Panc1 (cell line): ENCODE measurements at regions not wholly inside any gene's neighbourhood (a gene's known extent, or its start where the extent isn't known, plus 50 kb on each side); places are given as distances from the start of the nearest gene placed in this dataset.
"Not testable (repeated sequence)": the region's sequence is repeated elsewhere in the genome, so short reads cannot be mapped to it uniquely, and the experiment has no call there.

Source experiments
- ATAC-seq: fragments of 200-7000 bp; cut with Tn5 transposase; 2 replicates; pipeline ENCODE4 v1.9.1; 2020; ENCODE audit warnings: mild to moderate bottlenecking, moderate library complexity
- BruUV-seq: library from RNA; stranded (reverse); fragments of 400-500 nt; replicated peaks from 2 replicates; lab custom pipeline; 2021; lab: Mats Ljungman, UMichigan
- CTCF ChIA-PET: fragments of 300-600 bp; sonication (Branson Sonifier 250); formaldehyde crosslinking; loops from one replicate; lab custom pipeline; 2022; ENCODE audit warnings: antibody characterized with exemption; lab: Charles Lee
- POLR2A ChIA-PET: fragments of 300-600 bp; sonication (Branson Sonifier 250); formaldehyde crosslinking; loops from one replicate; lab custom pipeline; 2022; ENCODE audit warnings: antibody characterized with exemption; lab: Charles Lee
- DNase-seq: peaks from one replicate; pipeline ENCODE4 v3.0.0-alpha.2; 2010; ENCODE audit warnings: low read depth, low spot score
- H3K27ac ChIP-seq: 2 replicates; pipeline ENCODE4 v1.5.1; 2011; ENCODE audit warnings: mild to moderate bottlenecking, low read length, inconsistent platforms
- H3K27me3 ChIP-seq: fragments of 200-500 bp; sonication (Bioruptor generic); 2 replicates; pipeline ENCODE4 v1.6.0; 2014; ENCODE audit warnings: low read length, inconsistent platforms; ENCODE audit not compliant: control insufficient read depth, insufficient read depth
- H3K36me3 ChIP-seq: fragments of 200-500 bp; sonication (Bioruptor generic); 2 replicates; pipeline ENCODE4 v1.5.1; 2014; ENCODE audit warnings: inconsistent platforms, mild to moderate bottlenecking, low read length, moderate library complexity; ENCODE audit not compliant: control insufficient read depth, insufficient read depth
- H3K4me1 ChIP-seq: 2 replicates; pipeline ENCODE4 v1.5.1; 2011; ENCODE audit warnings: inconsistent platforms, mild to moderate bottlenecking, low read length, moderate library complexity; ENCODE audit not compliant: control insufficient read depth, insufficient read depth
- H3K4me3 ChIP-seq, 2 experiments: 2 replicates each; pipeline ENCODE4 v1.5.1; 2011 to 2012; ENCODE audit warnings: low read depth in 2 of 2, low read length in 2 of 2, mild to moderate bottlenecking in 2 of 2, inconsistent platforms in 1 of 2, moderate library complexity in 1 of 2
- H3K9me3 ChIP-seq: fragments of 200-500 bp; sonication (Bioruptor generic); 2 replicates; pipeline ENCODE4 v1.5.1; 2014; ENCODE audit warnings: low read depth, mild to moderate bottlenecking, inconsistent platforms, low read length, moderate library complexity; ENCODE audit not compliant: control insufficient read depth, insufficient read depth
- POLR2AphosphoS5 ChIP-seq: IDR thresholded peaks from 2 replicates; pipeline ENCODE4 v1.6.1; 2012; ENCODE audit warnings: mild to moderate bottlenecking, low read depth, low read length, moderate library complexity
- SIN3A ChIP-seq: IDR thresholded peaks from 2 replicates; pipeline ENCODE4 v1.6.1; 2012; ENCODE audit warnings: low read depth, mild to moderate bottlenecking, low read length, moderate library complexity, borderline replicate concordance; ENCODE audit not compliant: insufficient read depth
- TCF7L2 ChIP-seq: IDR thresholded peaks from 2 replicates; pipeline ENCODE4 v1.6.1; 2011; ENCODE audit warnings: mild to moderate bottlenecking, low read depth, low read length, inconsistent platforms
- in situ Hi-C: cut with HindIII; loops from 2 replicates; pipeline ENCODE4 v1.10.0; 2016; ENCODE audit warnings: low sequenced_read_pairs, low pct_unique_long_range_greater_than_20kb
- intact Hi-C: fragments of 100-400 bp; cut with micrococcal nuclease; formaldehyde crosslinking; loops from one replicate; pipeline ENCODE4 v1.10.0; 2022; ENCODE audit not compliant: unreplicated experiment
- TF ChIP-seq, protein P1 (sequence below): fragments of 450-650 bp; IDR thresholded peaks from 2 replicates; pipeline ENCODE4 v1.5.1; 2017; ENCODE audit warnings: mild to moderate bottlenecking
- TF ChIP-seq, protein P2 (sequence below), 2 experiments: IDR thresholded peaks; 2 replicates each; pipeline ENCODE4 v1.6.1; 2011 to 2012; ENCODE audit warnings: low read depth in 2 of 2, control low read depth in 1 of 2, low read length in 1 of 2, mild to moderate bottlenecking in 1 of 2, moderate library complexity in 1 of 2; ENCODE audit not compliant: insufficient read depth in 1 of 2

DNA sequence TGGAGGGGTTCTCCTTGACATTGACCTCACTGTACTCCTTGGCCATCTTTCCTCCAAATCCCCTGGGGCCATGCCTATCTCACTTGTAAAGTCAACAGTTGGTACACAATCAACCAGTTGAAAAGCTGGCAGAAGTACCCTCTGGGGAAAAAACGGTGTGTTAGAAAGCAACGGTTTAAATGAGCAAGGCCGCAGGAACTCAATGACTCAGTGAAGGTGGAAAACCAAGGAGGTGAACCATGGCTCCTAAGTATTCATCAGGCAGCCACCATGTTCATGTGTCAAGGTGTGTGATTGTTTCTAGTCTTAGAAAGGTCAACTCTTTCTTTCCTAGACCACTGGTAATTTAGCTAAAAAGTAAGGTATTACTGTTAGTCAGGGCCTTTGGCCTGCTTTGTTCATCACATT is 130.9 kb upstream of the SATB1 start:
- ChIA-PET CTCF (no interaction called here), POLR2A (no interaction called here)
- Histone ChIP-seq H3K4me3 (no peak overlapping the region), H3K9me3 (no peaks in the 10 kb centered on the region), H3K36me3 (no peaks in the 10 kb centered on the region), H3K27me3 (no peaks in the 10 kb centered on the region), H3K27ac (no peak overlapping the region), H3K4me1 (no peaks in the 10 kb centered on the region)
- in situ Hi-C loops = no loop called here
- no peak for DNase-seq
- TF ChIP-seq, protein P1, sequence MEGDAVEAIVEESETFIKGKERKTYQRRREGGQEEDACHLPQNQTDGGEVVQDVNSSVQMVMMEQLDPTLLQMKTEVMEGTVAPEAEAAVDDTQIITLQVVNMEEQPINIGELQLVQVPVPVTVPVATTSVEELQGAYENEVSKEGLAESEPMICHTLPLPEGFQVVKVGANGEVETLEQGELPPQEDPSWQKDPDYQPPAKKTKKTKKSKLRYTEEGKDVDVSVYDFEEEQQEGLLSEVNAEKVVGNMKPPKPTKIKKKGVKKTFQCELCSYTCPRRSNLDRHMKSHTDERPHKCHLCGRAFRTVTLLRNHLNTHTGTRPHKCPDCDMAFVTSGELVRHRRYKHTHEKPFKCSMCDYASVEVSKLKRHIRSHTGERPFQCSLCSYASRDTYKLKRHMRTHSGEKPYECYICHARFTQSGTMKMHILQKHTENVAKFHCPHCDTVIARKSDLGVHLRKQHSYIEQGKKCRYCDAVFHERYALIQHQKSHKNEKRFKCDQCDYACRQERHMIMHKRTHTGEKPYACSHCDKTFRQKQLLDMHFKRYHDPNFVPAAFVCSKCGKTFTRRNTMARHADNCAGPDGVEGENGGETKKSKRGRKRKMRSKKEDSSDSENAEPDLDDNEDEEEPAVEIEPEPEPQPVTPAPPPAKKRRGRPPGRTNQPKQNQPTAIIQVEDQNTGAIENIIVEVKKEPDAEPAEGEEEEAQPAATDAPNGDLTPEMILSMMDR = no peak
- TF ChIP-seq, protein P2, sequence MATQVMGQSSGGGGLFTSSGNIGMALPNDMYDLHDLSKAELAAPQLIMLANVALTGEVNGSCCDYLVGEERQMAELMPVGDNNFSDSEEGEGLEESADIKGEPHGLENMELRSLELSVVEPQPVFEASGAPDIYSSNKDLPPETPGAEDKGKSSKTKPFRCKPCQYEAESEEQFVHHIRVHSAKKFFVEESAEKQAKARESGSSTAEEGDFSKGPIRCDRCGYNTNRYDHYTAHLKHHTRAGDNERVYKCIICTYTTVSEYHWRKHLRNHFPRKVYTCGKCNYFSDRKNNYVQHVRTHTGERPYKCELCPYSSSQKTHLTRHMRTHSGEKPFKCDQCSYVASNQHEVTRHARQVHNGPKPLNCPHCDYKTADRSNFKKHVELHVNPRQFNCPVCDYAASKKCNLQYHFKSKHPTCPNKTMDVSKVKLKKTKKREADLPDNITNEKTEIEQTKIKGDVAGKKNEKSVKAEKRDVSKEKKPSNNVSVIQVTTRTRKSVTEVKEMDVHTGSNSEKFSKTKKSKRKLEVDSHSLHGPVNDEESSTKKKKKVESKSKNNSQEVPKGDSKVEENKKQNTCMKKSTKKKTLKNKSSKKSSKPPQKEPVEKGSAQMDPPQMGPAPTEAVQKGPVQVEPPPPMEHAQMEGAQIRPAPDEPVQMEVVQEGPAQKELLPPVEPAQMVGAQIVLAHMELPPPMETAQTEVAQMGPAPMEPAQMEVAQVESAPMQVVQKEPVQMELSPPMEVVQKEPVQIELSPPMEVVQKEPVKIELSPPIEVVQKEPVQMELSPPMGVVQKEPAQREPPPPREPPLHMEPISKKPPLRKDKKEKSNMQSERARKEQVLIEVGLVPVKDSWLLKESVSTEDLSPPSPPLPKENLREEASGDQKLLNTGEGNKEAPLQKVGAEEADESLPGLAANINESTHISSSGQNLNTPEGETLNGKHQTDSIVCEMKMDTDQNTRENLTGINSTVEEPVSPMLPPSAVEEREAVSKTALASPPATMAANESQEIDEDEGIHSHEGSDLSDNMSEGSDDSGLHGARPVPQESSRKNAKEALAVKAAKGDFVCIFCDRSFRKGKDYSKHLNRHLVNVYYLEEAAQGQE (IDR thresholded peaks at IDR 0.05; ENCODE audit: insufficient read depth in 1 of 2, low read depth in 2 of 2, low read length in 1 of 2) = no peak
- TF ChIP-seq TCF7L2 = no peak
- TF ChIP-seq POLR2AphosphoS5 = no peak
- no peak for TF ChIP-seq SIN3A
- intact Hi-C loops = no loop called here
- no TSS peak for BruUV-seq
- ATAC-seq = no peak

GRCh38 chr3:18552579-18553105 is 127.5 kb upstream of the SATB1 start:
- BruUV-seq, H3K9me3 ChIP-seq, H3K27ac ChIP-seq, intact Hi-C loops, H3K4me1 ChIP-seq, H3K27me3 ChIP-seq, ATAC-seq, CTCF ChIA-PET, in situ Hi-C loops, DNase-seq, H3K36me3 ChIP-seq, H3K4me3 ChIP-seq: not testable (repeated sequence)
- POLR2A ChIA-PET = interaction anchor here (0.5 kb wide), 1 partner anchor 805 kb away, joined by 3 read pairs; no protein-coding TSS in a partner anchor

DNA sequence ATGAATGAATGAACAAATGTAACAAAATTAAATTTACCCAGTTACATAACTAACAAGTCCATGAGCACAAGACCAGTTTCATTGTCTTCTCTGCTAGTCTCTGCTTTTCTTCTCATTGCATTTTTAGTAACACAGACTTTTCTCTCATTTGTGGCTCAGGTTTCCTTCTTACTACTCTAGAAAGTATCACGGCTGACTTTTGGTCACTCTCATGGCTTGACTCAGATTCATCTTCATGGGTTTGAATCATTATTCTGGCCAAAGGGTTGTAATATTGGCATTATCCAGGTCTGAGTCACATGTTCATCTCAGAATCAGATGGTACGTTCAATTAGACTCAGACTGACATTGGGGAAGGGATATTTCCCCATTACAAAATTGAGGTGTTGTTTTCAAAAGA is 121.5 kb upstream of the SATB1 start:
- POLR2A ChIA-PET = no interaction called here
- BruUV-seq = no TSS peak

More for the DNA sequence above, 121.5 kb upstream of the SATB1 start:
- H3K4me3 ChIP-seq = no peak overlapping the region
- H3K27me3 ChIP-seq = no peaks in the 10 kb centered on the region
- no peaks in the 10 kb centered on the region for H3K36me3 ChIP-seq
- no peaks in the 10 kb centered on the region for H3K4me1 ChIP-seq
- intact Hi-C loops = no loop called here
- H3K27ac ChIP-seq = no peak overlapping the region
- in situ Hi-C loops = no loop called here
- DNase-seq (no peak), ATAC-seq (no peak)
- H3K9me3 ChIP-seq = no peaks in the 10 kb centered on the region
- TF ChIP-seq, protein P2 (IDR thresholded peaks at IDR 0.05; ENCODE audit: insufficient read depth in 1 of 2, low read depth in 2 of 2, low read length in 1 of 2) = no peak
- TF ChIP-seq SIN3A = no peak
- no peak for TF ChIP-seq POLR2AphosphoS5
- TF ChIP-seq, protein P1 = no peak
- TF ChIP-seq TCF7L2 = no peak
- CTCF ChIA-PET = no interaction called here
